GM19023 (cell line): ENCODE measurements at regions not wholly inside any gene's neighbourhood (a gene's known extent, or its start where the extent isn't known, plus 50 kb on each side); places are given as distances from the start of the nearest gene placed in this dataset.

Source experiments
- ATAC-seq: cut with Tn5 transposase; IDR thresholded peaks from one replicate; pipeline ENCODE4 v1.9.1; 2021; ENCODE audit warnings: mild to moderate bottlenecking, moderate library complexity; ENCODE audit not compliant: unreplicated experiment

DNA sequence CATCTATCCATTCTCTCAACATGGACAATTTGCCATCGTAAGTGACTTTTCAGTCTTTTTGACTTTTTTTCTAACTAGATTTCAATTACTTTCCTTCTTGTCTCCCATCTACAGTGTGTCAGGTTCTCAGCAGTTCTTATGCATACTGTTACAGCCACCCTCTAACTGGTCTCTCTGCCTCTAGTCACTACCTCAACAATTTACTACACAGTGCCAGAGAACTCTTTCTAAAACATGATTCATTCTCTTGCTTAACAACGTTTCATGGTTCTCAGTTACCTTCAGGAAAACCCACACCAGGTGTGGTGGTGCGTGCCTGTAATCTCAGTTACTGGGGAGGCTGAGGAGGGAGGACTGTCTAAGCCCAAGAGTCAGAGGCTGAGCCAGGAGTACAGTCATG is 95.4 kb downstream of the DIPK2A start:
- no peak for ATAC-seq

- ATAC-seq, result no peak
Observed at GRCh38 chr3:144073698-144074097, 102.1 kb downstream of the DIPK2A start.

DNA sequence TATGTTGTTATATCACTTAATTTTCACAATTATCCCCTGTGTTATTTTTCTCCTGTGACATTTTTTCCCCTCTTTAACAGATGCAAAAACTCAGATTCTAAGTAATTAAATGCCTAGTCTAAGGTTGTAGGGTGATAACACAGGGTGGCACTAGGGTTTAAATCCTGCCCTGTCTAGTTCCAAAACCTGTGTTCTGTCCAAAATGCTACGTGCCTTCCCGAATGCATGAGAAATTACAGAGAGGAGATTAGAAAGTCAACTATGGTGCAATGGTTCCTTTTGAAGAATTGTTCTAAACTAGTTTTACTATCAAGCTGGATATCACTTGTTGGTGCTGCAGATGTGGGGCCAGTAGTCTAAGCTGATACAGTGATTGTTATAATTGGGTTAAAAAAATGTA is 108.0 kb downstream of the DIPK2A start:
- no peak for ATAC-seq

DNA sequence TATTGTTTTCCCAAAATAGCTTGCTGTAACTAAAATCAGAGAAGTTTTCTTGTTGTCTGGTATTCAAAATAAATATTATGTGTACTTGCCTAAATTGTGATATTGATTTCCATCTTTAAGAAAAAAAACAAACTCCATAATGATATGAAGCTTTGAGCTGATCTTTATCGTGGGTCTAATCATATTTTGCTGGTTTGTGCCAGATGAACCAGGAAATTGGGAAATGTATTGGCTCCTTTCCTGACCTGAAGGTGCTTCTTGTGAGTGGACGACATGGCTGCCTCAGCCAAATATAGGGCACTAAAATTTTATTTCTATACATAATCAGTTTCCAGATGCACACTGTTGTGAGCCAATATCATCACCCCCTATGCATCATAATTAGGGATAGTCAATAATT is 113.3 kb downstream of the DIPK2A start:
- no peak for ATAC-seq

DNA sequence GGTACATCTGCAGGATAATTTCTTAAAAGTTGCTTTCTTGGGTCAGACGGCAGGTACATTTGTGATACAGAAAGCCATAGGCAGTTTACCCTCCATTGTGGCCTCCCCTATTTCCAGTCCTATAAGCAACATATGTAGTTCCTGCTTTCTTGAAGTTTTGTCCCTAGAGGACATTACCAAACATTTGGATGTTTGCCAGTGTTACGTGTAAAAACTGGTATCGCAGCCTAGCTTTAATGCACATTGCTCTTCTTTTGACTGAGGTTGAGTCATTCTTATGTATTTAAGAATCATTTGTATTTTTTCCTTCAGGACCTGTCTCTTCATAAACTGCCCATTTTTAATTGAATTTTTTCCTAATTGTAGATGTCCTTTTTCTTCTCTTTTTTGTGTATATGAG is 114.3 kb downstream of the DIPK2A start:
- no peak for ATAC-seq

DNA sequence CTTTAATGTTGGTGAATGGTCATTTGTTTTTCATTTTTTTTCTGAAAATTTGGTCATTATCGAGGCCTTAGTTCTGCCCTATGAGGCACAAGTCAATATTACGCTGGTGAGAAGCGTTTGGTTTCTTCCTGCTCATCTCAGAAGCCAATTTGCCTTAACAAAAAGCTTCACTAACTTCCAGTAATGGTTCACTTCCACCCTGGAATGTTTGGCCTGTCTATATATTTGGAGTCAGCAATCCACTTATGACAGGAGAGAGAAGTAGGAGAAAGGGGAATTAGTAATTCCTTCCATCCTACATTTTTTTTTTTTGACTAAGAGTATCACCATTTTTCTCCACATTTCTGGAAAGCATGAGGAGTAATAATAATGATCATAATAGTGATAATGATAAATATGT is 124.4 kb downstream of the DIPK2A start:
- ATAC-seq, result no peak

- ATAC-seq, result no peak
Observed at GRCh38 chr3:144097163-144097562, 125.5 kb downstream of the DIPK2A start.

DNA sequence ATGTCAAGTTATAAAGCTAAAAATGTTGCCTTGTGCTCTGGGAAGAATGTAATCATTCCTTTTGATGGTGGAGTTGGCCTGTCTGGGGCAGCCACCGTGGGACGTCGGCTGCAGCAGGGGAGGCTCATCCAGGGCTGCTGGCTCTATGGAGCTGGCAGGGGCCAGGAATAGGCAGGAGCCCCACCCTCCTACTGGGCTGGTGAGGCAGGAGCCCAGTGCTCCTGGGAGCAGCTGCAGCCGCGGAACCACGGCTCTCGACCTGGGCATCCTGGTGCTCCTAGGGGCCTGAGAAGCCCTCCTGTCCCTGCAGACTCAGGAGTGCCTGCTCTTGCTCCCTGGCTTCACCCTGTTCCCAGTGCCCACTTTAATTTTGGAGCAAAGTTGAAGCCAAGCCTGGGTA is 127.1 kb downstream of the DIPK2A start:
- no peak for ATAC-seq

DNA sequence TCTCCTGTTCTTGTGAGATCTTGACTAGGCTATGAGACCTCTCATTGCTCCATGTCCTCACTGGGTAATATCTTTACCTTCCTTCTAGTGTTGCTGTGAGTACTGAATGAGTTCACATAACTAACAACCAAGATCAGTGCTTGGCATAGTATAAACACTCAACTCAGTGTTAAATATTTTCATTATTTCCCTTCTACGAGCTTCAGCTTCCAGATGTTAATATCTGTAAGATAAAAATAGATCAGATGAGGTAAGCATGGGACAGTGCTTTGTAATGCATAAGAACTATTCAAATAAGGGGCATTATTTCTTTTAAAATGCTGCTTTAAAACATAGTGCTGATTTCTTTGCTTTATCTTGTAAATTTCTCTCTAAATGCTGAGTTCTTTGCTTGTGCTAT is 130.8 kb downstream of the DIPK2A start:
- no peak for ATAC-seq

DNA sequence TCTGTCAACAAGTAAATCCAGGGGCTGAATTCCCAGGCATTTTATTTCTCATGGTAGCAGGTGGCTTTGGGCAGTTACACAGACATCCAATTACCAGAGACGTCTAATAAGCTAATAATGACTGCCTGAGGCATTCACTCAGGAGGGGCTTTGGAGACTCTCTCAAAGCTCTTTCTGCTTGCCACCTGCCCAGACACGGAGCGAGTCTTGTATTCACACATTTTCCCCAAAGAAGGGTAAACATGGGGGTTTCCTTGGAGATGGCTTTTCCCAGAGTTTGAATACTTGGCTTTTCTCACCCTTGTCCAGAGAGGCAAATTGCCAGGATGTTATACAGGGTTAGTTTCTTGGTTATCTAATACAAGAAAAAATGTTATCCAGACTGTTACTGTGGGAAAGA is 132.6 kb downstream of the DIPK2A start:
- ATAC-seq, result no peak

GRCh38 chr3:144104679-144105078 is 133.1 kb downstream of the DIPK2A start:
- ATAC-seq, result no peak

DNA sequence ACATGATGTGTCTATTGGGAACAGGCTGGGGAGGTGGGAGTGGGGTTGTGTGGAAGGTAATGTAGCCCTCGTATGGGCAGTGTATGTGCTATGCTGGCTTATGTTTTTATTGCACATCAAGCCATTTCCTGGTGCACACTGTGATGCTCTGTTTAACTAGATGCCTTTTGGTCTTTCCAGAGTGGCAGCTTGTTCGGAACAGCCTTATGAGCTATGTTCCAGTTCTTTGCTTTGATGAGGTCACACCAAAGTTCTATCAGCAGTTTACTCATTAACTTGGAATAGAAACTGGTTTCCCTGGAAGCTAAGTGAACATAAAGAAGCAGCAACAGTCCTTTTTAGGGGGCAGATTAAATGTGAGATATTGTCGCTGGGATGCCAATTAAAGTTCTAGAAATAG is 133.9 kb downstream of the DIPK2A start:
- no peak for ATAC-seq

GRCh38 chr3:144106970-144107369 is 135.3 kb downstream of the DIPK2A start:
- no peak for ATAC-seq

DNA sequence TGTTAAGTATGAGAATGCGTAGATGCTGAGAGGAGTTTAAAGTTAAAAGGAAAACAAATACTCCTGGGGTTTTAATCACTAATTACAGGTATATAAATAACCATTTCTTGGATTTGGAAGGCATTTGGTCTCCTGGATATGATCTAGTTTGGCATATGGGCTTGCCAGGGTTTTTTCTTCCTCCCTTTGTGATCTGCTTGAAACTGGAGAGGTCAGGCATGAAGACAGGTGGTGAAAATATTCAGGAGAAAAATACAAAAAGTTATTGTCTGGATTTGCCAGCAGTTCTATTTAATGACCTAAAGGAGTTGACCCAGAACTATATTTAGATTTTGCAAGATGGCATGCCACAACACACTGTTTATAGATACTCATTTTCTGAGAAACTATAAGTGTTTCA is 136.3 kb downstream of the DIPK2A start:
- no peak for ATAC-seq

DNA sequence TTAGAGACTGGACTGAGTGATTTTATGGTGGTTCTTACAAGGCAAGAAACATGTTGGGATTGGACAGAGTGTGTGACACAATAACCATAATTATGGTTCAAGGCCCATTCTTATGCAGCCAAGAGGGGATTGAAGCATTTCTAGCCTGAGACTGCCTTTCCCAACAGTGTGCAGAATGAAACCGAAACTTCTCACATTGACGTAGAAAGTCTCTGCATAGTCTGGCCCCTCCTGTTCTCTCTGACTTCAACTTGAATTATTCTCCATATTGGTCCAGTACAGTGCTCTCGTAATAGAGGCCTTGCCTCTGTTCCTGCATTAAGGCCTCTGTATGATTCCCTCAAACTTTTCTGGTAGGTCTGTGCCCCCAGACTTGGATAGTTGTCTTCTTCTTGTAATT is 138.3 kb downstream of the DIPK2A start:
- peak; percentile 94 for ATAC-seq

DNA sequence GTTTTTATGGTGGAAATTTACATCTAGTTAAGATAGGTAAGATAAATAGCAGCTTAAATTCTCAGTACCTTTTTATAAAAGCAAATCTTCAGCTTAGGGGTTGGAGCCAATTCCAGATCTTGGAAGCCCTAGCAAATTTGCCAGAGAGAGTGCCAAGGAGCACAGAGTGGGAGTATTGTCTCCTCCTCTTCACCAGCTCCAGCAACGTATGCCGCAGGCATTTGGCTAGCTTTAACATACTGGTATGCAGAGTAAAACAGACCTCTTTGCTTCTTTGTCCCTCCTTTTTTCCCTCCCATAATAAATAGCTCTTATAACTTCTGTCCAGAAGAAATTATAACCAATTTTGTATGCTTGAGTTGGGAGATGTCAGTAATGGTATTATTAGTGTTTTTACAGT is 140.4 kb downstream of the DIPK2A start:
- ATAC-seq, result no peak

DNA sequence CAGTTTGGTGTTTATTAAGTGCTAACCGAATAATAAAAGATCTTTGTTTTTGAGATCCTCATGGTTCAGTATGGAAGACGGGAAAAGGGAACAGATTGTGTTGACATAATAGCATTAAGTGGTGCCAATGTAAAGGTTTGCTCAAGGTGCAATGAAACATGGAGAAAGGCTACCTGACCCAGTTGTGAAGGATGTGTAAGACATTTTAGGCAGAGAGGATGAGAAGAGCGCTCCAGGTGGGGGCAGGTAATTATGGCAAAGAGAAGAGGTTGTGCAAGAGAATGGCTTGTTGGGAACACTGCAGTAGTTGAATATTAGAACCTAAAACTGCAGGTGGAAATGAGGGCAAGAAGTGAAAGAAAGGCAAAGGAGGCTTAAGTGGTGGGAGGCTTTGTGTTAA is 140.8 kb downstream of the DIPK2A start:
- ATAC-seq, result no peak

DNA sequence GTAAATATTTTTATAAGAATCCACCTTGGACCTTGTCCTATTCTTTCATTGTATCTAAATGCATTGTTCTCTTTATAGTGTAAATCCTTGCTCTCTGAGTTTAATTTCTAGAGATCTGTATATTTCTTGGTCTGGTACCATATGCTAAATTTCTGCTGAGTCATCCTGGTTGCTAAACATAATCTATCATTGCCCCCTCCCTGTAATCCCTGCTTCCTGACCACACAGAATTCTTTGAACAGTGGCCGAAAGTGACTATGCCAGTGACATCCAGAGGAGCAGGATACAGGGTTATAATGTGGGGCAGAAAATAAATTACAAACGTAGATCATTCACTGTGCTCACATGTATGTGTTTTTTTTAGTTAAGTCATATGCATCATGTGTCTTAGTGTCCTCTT is 143.1 kb downstream of the DIPK2A start:
- ATAC-seq, result no peak

GRCh38 chr3:144119633-144120032 is 148.0 kb downstream of the DIPK2A start:
- ATAC-seq, result no peak

GRCh38 chr3:144121661-144122060 is 150.0 kb downstream of the DIPK2A start:
- ATAC-seq, result no peak

DNA sequence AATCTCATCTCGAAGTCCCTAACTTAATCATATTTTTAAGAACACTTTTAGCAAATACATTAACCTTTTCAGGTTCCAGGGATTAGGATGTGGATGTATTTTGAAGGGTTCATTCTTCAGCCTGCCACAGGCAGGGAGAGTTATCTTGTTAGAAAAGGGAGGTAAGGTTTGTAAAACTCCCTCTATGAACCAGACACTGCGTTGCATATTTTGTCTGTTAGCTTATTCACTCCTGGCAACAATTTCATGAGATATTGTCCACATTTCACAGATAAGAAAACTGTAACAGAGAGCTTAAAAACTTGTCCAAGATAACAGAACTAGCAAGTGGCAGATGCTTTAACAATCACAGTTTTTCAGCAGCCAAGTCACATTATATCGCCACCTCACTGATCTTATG is 155.4 kb downstream of the DIPK2A start:
- no peak for ATAC-seq

GRCh38 chr3:144127700-144128099 is 156.1 kb downstream of the DIPK2A start:
- ATAC-seq, result no peak

- peak; percentile 98 for ATAC-seq
Observed at GRCh38 chr3:144128108-144128892, 156.7 kb downstream of the DIPK2A start.
